Naive thymus-derived CD4-positive, alpha-beta T cell (primary cell): ENCODE measurements at regions not wholly inside any gene's neighbourhood (a gene's known extent, or its start where the extent isn't known, plus 50 kb on each side); places are given as distances from the start of the nearest gene placed in this dataset.

ENCODE experiments used
- ATAC-seq: fragments of 150-1000 bp; cut with Tn5 transposase; 2 replicates; pipeline ENCODE4 v1.10.0; 2021; ENCODE audit warnings: mild to moderate bottlenecking, moderate library complexity
- CTCF ChIA-PET: fragments of 350-600 bp; sonication (Branson Sonifier 250); formaldehyde crosslinking; loops from one replicate; lab custom pipeline; 2021; ENCODE audit warnings: antibody characterized with exemption; lab: Charles Lee
- POLR2A ChIA-PET: fragments of 350-600 bp; sonication (Branson Sonifier 250); formaldehyde crosslinking; loops from one replicate; lab custom pipeline; 2021; ENCODE audit warnings: antibody characterized with exemption, inconsistent platforms; lab: Charles Lee
- DNase-seq, 9 donors: peaks; one replicate each; pipeline versions ENCODE4 v3.0.0 to v3.0.0-alpha.2; 2020 to 2022; ENCODE audit warnings: mixed read lengths in 1 of 9
- H3K27ac ChIP-seq: one replicate; pipeline ENCODE4 v1.7.0; 2013; ENCODE audit warnings: mild to moderate bottlenecking, low read depth, low read length, moderate library complexity
- H3K27me3 ChIP-seq, 2 donors: one replicate each; pipeline ENCODE4 v1.7.0; 2013; ENCODE audit warnings: low read length in 2 of 2, mild to moderate bottlenecking in 2 of 2, moderate library complexity in 2 of 2; ENCODE audit not compliant: control insufficient read depth in 2 of 2, insufficient read depth in 2 of 2
- H3K36me3 ChIP-seq, 3 experiments: 1 replicate in 2 of 3; 2 replicates in 1 of 3; pipeline ENCODE4 v1.7.0; 2013; ENCODE audit warnings: low read length in 3 of 3, mild to moderate bottlenecking in 3 of 3, moderate library complexity in 1 of 3; ENCODE audit not compliant: insufficient read depth in 3 of 3, control insufficient read depth in 2 of 3
- H3K4me1 ChIP-seq, 2 donors: one replicate each; pipeline ENCODE4 v1.7.0; 2013; ENCODE audit warnings: low read length in 2 of 2, mild to moderate bottlenecking in 2 of 2, moderate library complexity in 1 of 2; ENCODE audit not compliant: control insufficient read depth in 2 of 2, insufficient read depth in 2 of 2
- H3K4me3 ChIP-seq: 2 replicates; pipeline ENCODE4 v1.7.0; 2013; ENCODE audit warnings: mild to moderate bottlenecking, low read length
- H3K9me3 ChIP-seq, 3 experiments: 1 replicate in 2 of 3; 2 replicates in 1 of 3; pipeline ENCODE4 v1.7.0; 2013; ENCODE audit warnings: low read length in 3 of 3; ENCODE audit not compliant: control insufficient read depth in 2 of 3
- H3K27ac Mint-ChIP-seq, 9 donors: one replicate each; pipeline ENCODE4 v1.8.0; 2020 to 2022; ENCODE audit warnings: mixed read lengths in 9 of 9, mild to moderate bottlenecking in 8 of 9, moderate library complexity in 5 of 9, inconsistent platforms in 2 of 9
- H3K27me3 Mint-ChIP-seq, 5 donors: one replicate each; pipeline ENCODE4 v1.8.0; 2021 to 2022; ENCODE audit warnings: mixed read lengths in 5 of 5, mild to moderate bottlenecking in 1 of 5
- H3K36me3 Mint-ChIP-seq, 5 donors: one replicate each; pipeline ENCODE4 v1.8.0; 2020 to 2022; ENCODE audit warnings: mixed read lengths in 5 of 5, mild to moderate bottlenecking in 3 of 5, inconsistent platforms in 1 of 5
- H3K4me1 Mint-ChIP-seq, 7 donors: one replicate each; pipeline ENCODE4 v1.8.0; 2020 to 2022; ENCODE audit warnings: mixed read lengths in 7 of 7, mild to moderate bottlenecking in 3 of 7, inconsistent platforms in 1 of 7
- H3K4me3 Mint-ChIP-seq, 10 donors: one replicate each; pipeline ENCODE4 v1.8.0; 2020 to 2022; ENCODE audit warnings: mild to moderate bottlenecking in 10 of 10, mixed read lengths in 10 of 10, moderate library complexity in 6 of 10, inconsistent platforms in 2 of 10
- H3K9me3 Mint-ChIP-seq, 11 donors: one replicate each; pipeline ENCODE4 v1.8.0; 2020 to 2022; ENCODE audit warnings: mixed read lengths in 11 of 11, mild to moderate bottlenecking in 4 of 11, inconsistent platforms in 1 of 11, moderate library complexity in 1 of 11
- intact Hi-C, 2 donors: fragments of 100-400 bp; cut with micrococcal nuclease; formaldehyde crosslinking; loops; one replicate each; pipeline ENCODE4 v1.15.1; 2023

- Mint-ChIP-seq H3K4me3 (no peak overlapping the region), H3K4me1 (peaks cover 0 to 16% (median 0%) of the 10 kb centered on the region in 7 donors), H3K27ac (peak overlapping the region in 2 of 9 donors; percentile 6 to 25), H3K36me3 (peaks cover 5 to 21% (median 8%) of the 10 kb centered on the region in 5 donors), H3K9me3 (peaks cover 0 to 34% (median 15%) of the 10 kb centered on the region in 11 donors), H3K27me3 (no peaks in the 10 kb centered on the region)
- ChIA-PET POLR2A (no interaction called here), CTCF (no interaction called here)
- ATAC-seq, result no peak
- Histone ChIP-seq H3K27me3 (no peaks in the 10 kb centered on the region), H3K36me3 (no peaks in the 10 kb centered on the region), H3K4me3 (no peak overlapping the region), H3K27ac (no peak overlapping the region), H3K9me3 (peaks cover 0 to 14% (median 0%) of the 10 kb centered on the region in 3 experiments), H3K4me1 (no peaks in the 10 kb centered on the region)
- DNase-seq, result no peak
- intact Hi-C loops, result no loop called here
Observed at GRCh38 chr2:8529706-8530277, 152.1 kb upstream of the ID2 start.

DNA sequence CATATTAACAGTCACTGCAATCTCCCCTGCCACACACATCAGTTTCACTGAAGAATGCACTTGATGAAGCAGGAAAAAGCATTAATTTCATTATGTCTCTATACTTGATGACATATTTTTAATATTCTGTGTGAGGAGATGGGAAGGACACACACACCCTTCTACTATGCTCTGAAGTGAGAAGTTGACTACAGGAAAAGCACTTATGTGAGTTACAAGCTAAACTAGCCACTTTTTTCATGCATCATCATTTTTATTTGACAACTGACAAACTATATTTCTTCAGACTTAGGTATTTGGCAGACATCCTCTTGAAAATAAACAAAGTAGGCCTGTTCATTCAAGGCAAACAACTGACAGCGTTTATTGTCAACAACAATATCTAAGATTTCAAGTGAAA lies 150.4 kb upstream of the ID2 start:
- ATAC-seq, result no peak
- Mint-ChIP-seq H3K27ac (no peak overlapping the region), H3K4me3 (no peak overlapping the region), H3K27me3 (no peaks in the 10 kb centered on the region), H3K9me3 (peaks cover 0 to 34% (median 15%) of the 10 kb centered on the region in 11 donors), H3K36me3 (peaks cover 5 to 21% (median 8%) of the 10 kb centered on the region in 5 donors), H3K4me1 (peaks cover 0 to 16% (median 0%) of the 10 kb centered on the region in 7 donors)
- H3K27me3 ChIP-seq, result no peaks in the 10 kb centered on the region
- DNase-seq, result no peak
- ChIA-PET CTCF (no interaction called here), POLR2A (no interaction called here)
- H3K4me1 ChIP-seq, result no peaks in the 10 kb centered on the region
- no peak overlapping the region for H3K4me3 ChIP-seq
- intact Hi-C loops, result no loop called here
- H3K27ac ChIP-seq, result no peak overlapping the region
- H3K9me3 ChIP-seq, result peaks cover 0 to 14% (median 0%) of the 10 kb centered on the region in 3 experiments
- no peaks in the 10 kb centered on the region for H3K36me3 ChIP-seq

DNA sequence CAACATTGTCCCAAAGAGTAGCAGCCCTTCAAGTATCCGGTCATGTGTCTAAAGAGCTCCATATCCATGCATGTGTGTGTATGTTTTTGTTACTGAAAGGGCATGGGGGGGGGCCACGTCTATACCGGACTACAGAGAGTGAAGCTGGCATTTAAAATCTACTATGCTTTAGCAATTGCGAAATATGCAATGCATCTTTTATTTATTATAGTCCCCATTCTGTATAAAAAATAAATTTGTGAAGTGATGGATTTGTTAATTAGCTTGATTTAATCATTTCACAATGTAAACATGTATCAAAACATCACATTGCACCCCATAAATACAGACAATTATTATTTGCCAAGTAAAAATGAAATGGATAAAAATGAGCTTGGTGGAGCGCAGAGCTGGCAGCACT lies 149.4 kb upstream of the ID2 start:
- ChIA-PET POLR2A (no interaction called here), CTCF (no interaction called here)
- Mint-ChIP-seq H3K36me3 (peaks cover 5 to 21% (median 8%) of the 10 kb centered on the region in 5 donors), H3K4me1 (peaks cover 0 to 23% (median 0%) of the 10 kb centered on the region in 7 donors), H3K27ac (no peak overlapping the region), H3K27me3 (no peaks in the 10 kb centered on the region), H3K4me3 (no peak overlapping the region), H3K9me3 (peaks cover 0 to 34% (median 15%) of the 10 kb centered on the region in 11 donors)
- Histone ChIP-seq H3K9me3 (peaks cover 0 to 14% (median 0%) of the 10 kb centered on the region in 3 experiments), H3K4me3 (no peak overlapping the region), H3K27me3 (no peaks in the 10 kb centered on the region), H3K4me1 (no peaks in the 10 kb centered on the region), H3K27ac (no peak overlapping the region), H3K36me3 (no peaks in the 10 kb centered on the region)
- intact Hi-C loops, result no loop called here
- DNase-seq (no peak), ATAC-seq (no peak)

GRCh38 chr2:8533923-8534322 lies 147.9 kb upstream of the ID2 start:
- Mint-ChIP-seq H3K9me3 (peaks cover 0 to 34% (median 15%) of the 10 kb centered on the region in 11 donors), H3K36me3 (peaks cover 5 to 21% (median 8%) of the 10 kb centered on the region in 5 donors), H3K4me1 (peaks cover 0 to 27% (median 0%) of the 10 kb centered on the region in 7 donors), H3K4me3 (no peak overlapping the region), H3K27ac (no peak overlapping the region), H3K27me3 (no peaks in the 10 kb centered on the region)
- intact Hi-C loops, result no loop called here
- Histone ChIP-seq H3K36me3 (no peaks in the 10 kb centered on the region), H3K27ac (no peak overlapping the region), H3K4me3 (no peak overlapping the region), H3K4me1 (no peaks in the 10 kb centered on the region), H3K9me3 (peaks cover 0 to 14% (median 0%) of the 10 kb centered on the region in 3 experiments), H3K27me3 (no peaks in the 10 kb centered on the region)
- ChIA-PET POLR2A (no interaction called here), CTCF (interaction anchor here (0.6 kb wide), 1 partner anchor 160 kb away, joined by 3 read pairs; no protein-coding TSS in a partner anchor)
- DNase-seq (no peak), ATAC-seq (no peak)

GRCh38 chr2:8534386-8534728 lies 147.5 kb upstream of the ID2 start:
- CTCF ChIA-PET, result no interaction called here
- Mint-ChIP-seq H3K4me1 (peaks cover 0 to 30% (median 0%) of the 10 kb centered on the region in 7 donors), H3K36me3 (peaks cover 5 to 21% (median 8%) of the 10 kb centered on the region in 5 donors), H3K27me3 (no peaks in the 10 kb centered on the region), H3K9me3 (peaks cover 0 to 34% (median 15%) of the 10 kb centered on the region in 11 donors), H3K27ac (no peak overlapping the region), H3K4me3 (no peak overlapping the region)
- Histone ChIP-seq H3K4me1 (no peaks in the 10 kb centered on the region), H3K4me3 (no peak overlapping the region), H3K27me3 (no peaks in the 10 kb centered on the region), H3K27ac (no peak overlapping the region), H3K36me3 (no peaks in the 10 kb centered on the region), H3K9me3 (peaks cover 0 to 14% (median 0%) of the 10 kb centered on the region in 3 experiments)
- no peak for ATAC-seq
- POLR2A ChIA-PET, result no interaction called here
- intact Hi-C loops, result no loop called here
- no peak for DNase-seq

- ChIA-PET CTCF (no interaction called here), POLR2A (no interaction called here)
- Mint-ChIP-seq H3K27me3 (no peaks in the 10 kb centered on the region), H3K4me3 (no peak overlapping the region), H3K36me3 (peaks cover 5 to 16% (median 8%) of the 10 kb centered on the region in 5 donors), H3K27ac (no peak overlapping the region), H3K4me1 (peaks cover 0 to 33% (median 5%) of the 10 kb centered on the region in 7 donors), H3K9me3 (peaks cover 0 to 33% (median 15%) of the 10 kb centered on the region in 11 donors)
- Histone ChIP-seq H3K27ac (no peak overlapping the region), H3K36me3 (no peaks in the 10 kb centered on the region), H3K4me3 (no peak overlapping the region), H3K9me3 (peaks cover 0 to 14% (median 0%) of the 10 kb centered on the region in 3 experiments), H3K27me3 (no peaks in the 10 kb centered on the region), H3K4me1 (peaks cover 0 to 3% of the 10 kb centered on the region in 2 donors)
- DNase-seq (no peak), ATAC-seq (peak; percentile 76)
- intact Hi-C loops, result no loop called here
Observed at GRCh38 chr2:8534729-8535468, 147.0 kb upstream of the ID2 start.
